ENCODE measurements at regions not wholly inside any gene's neighbourhood (a gene's known extent, or its start where the extent isn't known, plus 50 kb on each side); places are given as distances from the start of the nearest gene placed in this dataset.

DNA sequence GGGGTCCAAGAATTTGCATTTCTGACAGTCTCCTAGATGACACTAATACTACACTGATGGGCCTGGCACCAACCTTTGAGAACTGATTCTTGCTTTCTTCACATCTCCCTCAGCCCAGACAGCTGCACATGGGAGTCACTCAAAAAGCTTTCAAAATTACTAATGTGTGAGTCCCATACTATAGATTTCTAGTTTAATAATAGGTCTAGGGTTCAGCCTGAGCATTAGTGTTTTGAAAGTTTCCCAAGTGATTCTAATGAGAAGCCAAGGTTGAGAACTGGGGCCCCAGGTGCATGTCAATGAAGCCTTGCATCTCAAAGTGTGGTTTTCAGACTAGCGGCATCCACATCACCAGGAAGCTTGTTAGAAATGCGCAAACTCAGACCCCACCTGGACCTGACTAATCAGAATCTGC is 159.9 kb upstream of the CMC1 start:
- H3K36me3 ChIP-seq (ENCODE audit: control insufficient read depth in 4 of 4, insufficient read depth in 4 of 4, low read length in 4 of 4): no peaks in the 10 kb centered on the region
- TF ChIP-seq CTCF (IDR thresholded peaks at IDR 0.05; ENCODE audit: control extremely low read depth, extremely low read depth): no peak
- H3K27ac ChIP-seq (ENCODE audit: low read depth in 1 of 2, low read length in 1 of 2): no peak overlapping the region
- no peaks in the 10 kb centered on the region for H3K4me1 ChIP-seq (ENCODE audit: control insufficient read depth in 5 of 5, insufficient read depth in 5 of 5, low read length in 5 of 5)
- H3K9ac ChIP-seq (ENCODE audit: insufficient read depth in 1 of 2, low read length in 2 of 2): no peak overlapping the region
- no peak overlapping the region for H3K4me3 ChIP-seq
- ATAC-seq (ENCODE audit: insufficient read depth, low FRiP score): no peak
- no peaks in the 10 kb centered on the region for H3K27me3 ChIP-seq (ENCODE audit: control insufficient read depth in 3 of 3, insufficient read depth in 3 of 3, low read length in 2 of 3)
- 81 to 83% methylated on average over 2 of the region's 2 CpGs for WGBS, 2 donors
- H3K9me3 ChIP-seq (ENCODE audit: control insufficient read depth in 4 of 4, insufficient read depth in 3 of 4, low read length in 3 of 4): peaks cover 0 to 2% (median 0%) of the 10 kb centered on the region in 4 donors
- DNase-seq: no peak

GRCh38 chr3:28087591-28087990 is 153.8 kb upstream of the CMC1 start:
- Histone ChIP-seq H3K27ac (ENCODE audit: low read depth in 1 of 2, low read length in 1 of 2) (no peak overlapping the region), H3K9me3 (ENCODE audit: control insufficient read depth in 4 of 4, insufficient read depth in 3 of 4, low read length in 3 of 4) (peaks cover 0 to 3% (median 0%) of the 10 kb centered on the region in 4 donors), H3K27me3 (ENCODE audit: control insufficient read depth in 3 of 3, insufficient read depth in 3 of 3, low read length in 2 of 3) (no peaks in the 10 kb centered on the region), H3K36me3 (ENCODE audit: control insufficient read depth in 4 of 4, insufficient read depth in 4 of 4, low read length in 4 of 4) (no peaks in the 10 kb centered on the region), H3K4me1 (ENCODE audit: control insufficient read depth in 5 of 5, insufficient read depth in 5 of 5, low read length in 5 of 5) (no peaks in the 10 kb centered on the region), H3K9ac (ENCODE audit: insufficient read depth in 1 of 2, low read length in 2 of 2) (no peak overlapping the region), H3K4me3 (no peak overlapping the region)
- ATAC-seq (ENCODE audit: insufficient read depth, low FRiP score) (no peak), DNase-seq (no peak)
- 86 to 92% methylated on average over 2 of the region's 2 CpGs for WGBS, 2 donors
- TF ChIP-seq CTCF (IDR thresholded peaks at IDR 0.05; ENCODE audit: control extremely low read depth, extremely low read depth): no peak

DNA sequence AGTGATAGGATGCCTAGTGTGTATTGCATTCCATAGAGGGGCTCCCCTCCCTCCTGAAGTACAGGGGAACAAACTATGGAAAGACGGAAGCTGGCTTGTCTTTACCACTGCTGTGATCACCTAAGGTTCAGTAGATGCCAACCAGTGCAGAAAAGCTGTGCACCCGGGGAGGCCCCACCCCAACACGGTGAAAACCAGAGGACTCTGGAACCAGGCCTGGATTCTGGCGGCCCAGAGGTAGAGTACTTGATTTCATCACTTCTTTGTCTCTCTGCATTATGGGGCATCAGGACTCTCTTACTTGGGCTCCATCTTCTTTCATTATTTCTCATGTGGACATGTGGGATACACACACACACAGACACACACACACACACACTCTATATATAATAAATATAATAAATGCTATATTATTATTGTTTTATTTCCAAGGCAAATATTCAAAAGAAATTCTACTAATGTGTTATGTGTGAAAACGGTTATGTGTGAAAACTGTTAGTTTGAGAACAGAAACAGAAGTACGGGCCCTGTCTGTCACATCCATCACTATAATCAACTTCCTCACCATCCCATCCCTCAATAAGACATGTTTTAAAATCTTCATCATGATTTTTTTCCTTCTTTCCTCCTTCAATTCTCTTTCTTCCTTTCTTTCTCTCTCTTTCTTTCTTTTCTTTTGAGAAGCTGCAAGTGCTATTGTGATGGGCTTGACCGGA is 152.4 kb upstream of the CMC1 start:
- H3K9me3 ChIP-seq (ENCODE audit: control insufficient read depth in 4 of 4, insufficient read depth in 3 of 4, low read length in 3 of 4): peaks cover 0 to 7% (median 0%) of the 10 kb centered on the region in 4 donors
- no peak for TF ChIP-seq CTCF (IDR thresholded peaks at IDR 0.05; ENCODE audit: control extremely low read depth, extremely low read depth)
- H3K9ac ChIP-seq (ENCODE audit: insufficient read depth in 1 of 2, low read length in 2 of 2): no peak overlapping the region
- no peaks in the 10 kb centered on the region for H3K36me3 ChIP-seq (ENCODE audit: control insufficient read depth in 4 of 4, insufficient read depth in 4 of 4, low read length in 4 of 4)
- H3K4me3 ChIP-seq: no peak overlapping the region
- no peak for ATAC-seq (ENCODE audit: insufficient read depth, low FRiP score)
- H3K27ac ChIP-seq (ENCODE audit: low read depth in 1 of 2, low read length in 1 of 2): no peak overlapping the region
- 87 to 90% methylated on average over 7 of the region's 7 CpGs for WGBS, 2 donors
- H3K27me3 ChIP-seq (ENCODE audit: control insufficient read depth in 3 of 3, insufficient read depth in 3 of 3, low read length in 2 of 3): no peaks in the 10 kb centered on the region
- no peaks in the 10 kb centered on the region for H3K4me1 ChIP-seq (ENCODE audit: control insufficient read depth in 5 of 5, insufficient read depth in 5 of 5, low read length in 5 of 5)
- no peak for DNase-seq

GRCh38 chr3:28089527-28089897 is 151.9 kb upstream of the CMC1 start:
- Histone ChIP-seq H3K27ac (ENCODE audit: low read depth in 1 of 2, low read length in 1 of 2) (no peak overlapping the region), H3K9me3 (ENCODE audit: control insufficient read depth in 4 of 4, insufficient read depth in 3 of 4, low read length in 3 of 4) (peaks cover 0 to 7% (median 0%) of the 10 kb centered on the region in 4 donors), H3K36me3 (ENCODE audit: control insufficient read depth in 4 of 4, insufficient read depth in 4 of 4, low read length in 4 of 4) (no peaks in the 10 kb centered on the region), H3K4me3 (no peak overlapping the region), H3K27me3 (ENCODE audit: control insufficient read depth in 3 of 3, insufficient read depth in 3 of 3, low read length in 2 of 3) (no peaks in the 10 kb centered on the region), H3K9ac (ENCODE audit: insufficient read depth in 1 of 2, low read length in 2 of 2) (no peak overlapping the region), H3K4me1 (ENCODE audit: control insufficient read depth in 5 of 5, insufficient read depth in 5 of 5, low read length in 5 of 5) (no peaks in the 10 kb centered on the region)
- no peak for ATAC-seq (ENCODE audit: insufficient read depth, low FRiP score)
- TF ChIP-seq CTCF (IDR thresholded peaks at IDR 0.05; ENCODE audit: control extremely low read depth, extremely low read depth): no peak
- 83 to 88% methylated on average over 2 of the region's 2 CpGs for WGBS, 2 donors
- DNase-seq: no peak

Measured in lung (tissue), 11 donors.